Immature natural killer cell (primary cell): ENCODE measurements at regions not wholly inside any gene's neighbourhood (a gene's known extent, or its start where the extent isn't known, plus 50 kb on each side); places are given as distances from the start of the nearest gene placed in this dataset.
"Not testable (repeated sequence)": the region's sequence is repeated elsewhere in the genome, so short reads cannot be mapped to it uniquely, and the experiment has no call there.

Experiments
- DNase-seq, 3 donors: peaks; one replicate each; pipeline ENCODE4 v3.0.0; 2022; ENCODE audit warnings: mixed read lengths in 1 of 3
- H3K27ac Mint-ChIP-seq, 6 donors: one replicate each; pipeline ENCODE4 v1.8.0; 2020; ENCODE audit warnings: mixed read lengths in 6 of 6, mild to moderate bottlenecking in 5 of 6, inconsistent platforms in 4 of 6, moderate library complexity in 3 of 6
- H3K27me3 Mint-ChIP-seq, 3 donors: one replicate each; pipeline ENCODE4 v1.8.0; 2020 to 2021; ENCODE audit warnings: low read depth in 3 of 3, mild to moderate bottlenecking in 3 of 3, mixed read lengths in 3 of 3, moderate library complexity in 3 of 3, inconsistent platforms in 1 of 3
- H3K36me3 Mint-ChIP-seq, 3 donors: one replicate each; pipeline ENCODE4 v1.8.0; 2020; ENCODE audit warnings: mixed read lengths in 3 of 3, inconsistent platforms in 2 of 3, mild to moderate bottlenecking in 2 of 3
- H3K4me1 Mint-ChIP-seq, 2 donors: one replicate each; pipeline ENCODE4 v1.8.0; 2020; ENCODE audit warnings: inconsistent platforms in 2 of 2, mild to moderate bottlenecking in 2 of 2, mixed read lengths in 2 of 2, moderate library complexity in 1 of 2
- H3K4me3 Mint-ChIP-seq, 5 donors: one replicate each; pipeline ENCODE4 v1.8.0; 2020; ENCODE audit warnings: mild to moderate bottlenecking in 5 of 5, mixed read lengths in 5 of 5, inconsistent platforms in 3 of 5, moderate library complexity in 3 of 5
- H3K9me3 Mint-ChIP-seq, 6 donors: one replicate each; pipeline ENCODE4 v1.8.0; 2020; ENCODE audit warnings: mild to moderate bottlenecking in 6 of 6, mixed read lengths in 6 of 6, inconsistent platforms in 4 of 6, moderate library complexity in 3 of 6

GRCh38 chr6:168379579-168379978 is 60.0 kb upstream of the DACT2 start:
- not testable (repeated sequence) for H3K4me1 Mint-ChIP-seq, H3K4me3 Mint-ChIP-seq, H3K27ac Mint-ChIP-seq, H3K36me3 Mint-ChIP-seq, H3K9me3 Mint-ChIP-seq, DNase-seq, H3K27me3 Mint-ChIP-seq

DNA sequence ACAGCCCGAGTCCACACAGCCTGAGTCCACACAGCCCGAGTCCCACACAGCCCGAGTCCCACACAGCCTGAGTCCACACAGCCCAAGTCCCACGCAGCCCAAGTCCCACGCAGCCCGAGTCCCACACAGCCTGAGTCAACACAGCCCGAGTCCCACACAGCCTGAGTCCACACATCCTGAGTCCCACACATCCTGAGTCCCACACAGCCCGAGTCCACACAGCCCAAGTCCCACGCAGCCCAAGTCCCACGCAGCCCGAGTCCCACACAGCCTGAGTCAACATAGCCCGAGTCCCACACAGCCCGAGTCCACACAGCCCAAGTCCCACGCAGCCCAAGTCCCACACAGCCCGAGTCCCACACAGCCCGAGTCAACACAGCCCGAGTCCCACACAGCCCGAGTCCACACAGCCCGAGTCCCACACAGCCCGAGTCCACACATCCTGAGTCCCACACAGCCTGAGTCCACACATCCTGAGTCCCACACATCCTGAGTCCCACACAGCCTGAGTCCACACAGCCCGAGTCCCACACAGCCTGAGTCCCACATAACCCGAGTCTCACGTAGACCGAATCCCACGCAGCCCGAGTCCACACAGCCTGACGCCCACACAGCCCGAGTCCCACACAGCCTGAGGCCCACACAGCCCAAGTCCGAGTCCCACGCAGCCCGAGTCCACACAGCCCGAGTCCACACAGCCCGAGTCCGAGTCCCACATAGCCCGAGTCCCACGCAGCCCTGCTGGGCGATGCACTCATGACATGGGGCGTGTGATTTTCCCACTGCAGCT is 60.6 kb upstream of the SMOC2 start:
- DNase-seq, H3K27me3 Mint-ChIP-seq, H3K36me3 Mint-ChIP-seq, H3K4me1 Mint-ChIP-seq, H3K4me3 Mint-ChIP-seq, H3K9me3 Mint-ChIP-seq: not testable (repeated sequence)
- peak overlapping the region in 2 of 6 donors; percentile 5 to 26 for H3K27ac Mint-ChIP-seq

- peak overlapping the region in 1 of 6 donors; percentile 26 for H3K27ac Mint-ChIP-seq
- no peaks in the 10 kb centered on the region for H3K9me3 Mint-ChIP-seq
- H3K4me1 Mint-ChIP-seq = no peaks in the 10 kb centered on the region
- no peak overlapping the region for H3K4me3 Mint-ChIP-seq
- H3K27me3 Mint-ChIP-seq = peaks cover 0 to 6% (median 4%) of the 10 kb centered on the region in 3 donors
- H3K36me3 Mint-ChIP-seq = no peaks in the 10 kb centered on the region
- no peak for DNase-seq
Measured at GRCh38 chr6:168380956-168381605, 59.9 kb upstream of the SMOC2 start.

- Mint-ChIP-seq H3K36me3 (no peaks in the 10 kb centered on the region), H3K4me3 (no peak overlapping the region), H3K27ac (no peak overlapping the region), H3K27me3 (peaks cover 0 to 6% (median 4%) of the 10 kb centered on the region in 3 donors), H3K4me1 (no peaks in the 10 kb centered on the region), H3K9me3 (no peaks in the 10 kb centered on the region)
- no peak for DNase-seq
Measured at GRCh38 chr6:168381726-168382458, 59.1 kb upstream of the SMOC2 start.

DNA sequence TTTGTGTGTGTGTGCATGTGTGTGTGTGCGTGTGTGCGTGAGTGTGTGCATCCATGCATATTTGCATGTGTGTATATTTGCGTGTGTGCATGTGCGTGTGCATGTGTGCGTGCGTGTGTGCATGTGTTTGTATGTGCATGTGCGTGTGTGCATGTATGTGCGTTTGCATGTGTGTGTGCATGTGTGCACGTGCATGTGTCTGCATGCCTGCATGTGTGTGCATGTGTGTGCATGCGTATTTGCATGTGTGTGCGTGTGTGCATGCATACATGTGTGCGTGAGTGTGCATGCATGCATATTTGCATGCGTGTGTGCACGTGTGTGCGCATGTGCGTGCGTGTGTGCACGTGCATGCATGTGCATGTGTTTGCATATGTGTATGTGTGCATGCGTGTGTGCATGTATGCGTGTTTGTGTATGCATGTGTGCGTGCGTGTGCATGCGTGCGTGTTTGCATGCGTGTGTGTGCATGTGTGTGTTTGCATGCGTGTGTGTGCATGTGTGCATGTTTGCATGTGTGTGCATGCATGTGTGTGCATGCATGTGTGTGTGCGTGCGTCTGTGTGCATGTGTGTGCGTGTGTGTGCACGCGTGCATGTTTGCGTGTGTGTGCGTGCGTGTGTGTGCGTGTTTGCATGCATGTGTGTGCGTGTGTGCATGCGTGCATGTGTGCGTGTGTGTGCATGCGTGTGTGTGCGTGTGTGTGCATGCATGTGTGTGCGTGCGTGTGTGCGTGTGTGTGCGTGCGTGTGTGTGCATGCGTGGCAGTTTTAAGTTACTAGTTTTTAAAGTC is 57.7 kb upstream of the SMOC2 start:
- H3K27ac Mint-ChIP-seq = no peak overlapping the region
- no peak overlapping the region for H3K4me3 Mint-ChIP-seq
- peaks cover 0 to 6% (median 4%) of the 10 kb centered on the region in 3 donors for H3K27me3 Mint-ChIP-seq
- H3K4me1 Mint-ChIP-seq = no peaks in the 10 kb centered on the region
- DNase-seq = no peak
- H3K36me3 Mint-ChIP-seq = no peaks in the 10 kb centered on the region
- no peaks in the 10 kb centered on the region for H3K9me3 Mint-ChIP-seq

- no peaks in the 10 kb centered on the region for H3K36me3 Mint-ChIP-seq
- no peak for DNase-seq
- no peaks in the 10 kb centered on the region for H3K9me3 Mint-ChIP-seq
- H3K4me3 Mint-ChIP-seq = no peak overlapping the region
- H3K27ac Mint-ChIP-seq = no peak overlapping the region
- H3K27me3 Mint-ChIP-seq = peaks cover 0 to 6% (median 4%) of the 10 kb centered on the region in 3 donors
- no peaks in the 10 kb centered on the region for H3K4me1 Mint-ChIP-seq
Measured at GRCh38 chr6:168384045-168385036, 56.6 kb upstream of the SMOC2 start.

GRCh38 chr6:168385037-168385759 is 55.8 kb upstream of the SMOC2 start:
- Mint-ChIP-seq H3K9me3 (peaks cover 0 to 2% (median 0%) of the 10 kb centered on the region in 6 donors), H3K27me3 (peaks cover 0 to 6% (median 4%) of the 10 kb centered on the region in 3 donors), H3K36me3 (no peaks in the 10 kb centered on the region), H3K27ac (no peak overlapping the region), H3K4me3 (no peak overlapping the region), H3K4me1 (no peaks in the 10 kb centered on the region)
- DNase-seq = no peak

GRCh38 chr6:168385858-168386735 is 54.9 kb upstream of the SMOC2 start:
- Mint-ChIP-seq H3K27ac (no peak overlapping the region), H3K36me3 (no peaks in the 10 kb centered on the region), H3K27me3 (peaks cover 0 to 6% (median 4%) of the 10 kb centered on the region in 3 donors), H3K4me1 (no peaks in the 10 kb centered on the region), H3K4me3 (no peak overlapping the region), H3K9me3 (peaks cover 0 to 3% (median 0%) of the 10 kb centered on the region in 6 donors)
- no peak for DNase-seq

- Mint-ChIP-seq H3K27me3 (peaks cover 0 to 6% (median 6%) of the 10 kb centered on the region in 3 donors), H3K36me3 (no peaks in the 10 kb centered on the region), H3K4me1 (no peaks in the 10 kb centered on the region), H3K9me3 (peaks cover 0 to 3% (median 0%) of the 10 kb centered on the region in 6 donors), H3K27ac (no peak overlapping the region), H3K4me3 (no peak overlapping the region)
- no peak for DNase-seq
Measured at GRCh38 chr6:168386973-168387372, 54.0 kb upstream of the SMOC2 start.

DNA sequence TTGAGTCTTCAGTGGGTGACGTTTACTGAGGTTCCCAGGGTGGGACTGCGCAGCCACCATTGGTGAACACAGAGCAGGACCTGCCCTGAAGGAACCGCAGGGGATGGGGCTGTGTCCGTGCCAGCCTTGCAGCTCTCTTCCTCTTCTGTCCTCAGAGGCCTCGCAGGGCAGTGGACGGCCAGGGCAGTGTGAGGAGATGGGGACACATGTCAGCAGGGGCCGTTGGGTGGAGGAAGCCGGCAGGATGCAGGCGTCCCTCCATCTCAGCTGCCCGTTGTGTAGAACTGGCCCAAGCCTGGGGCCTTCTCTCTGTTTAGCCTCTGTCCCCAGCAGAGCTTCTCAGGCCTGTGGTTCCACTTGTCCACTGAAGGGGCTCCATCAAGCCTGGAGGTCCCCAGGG is 53.6 kb upstream of the SMOC2 start:
- no peak for DNase-seq
- H3K27me3 Mint-ChIP-seq = peaks cover 0 to 6% (median 6%) of the 10 kb centered on the region in 3 donors
- no peaks in the 10 kb centered on the region for H3K36me3 Mint-ChIP-seq
- no peak overlapping the region for H3K27ac Mint-ChIP-seq
- H3K4me3 Mint-ChIP-seq = no peak overlapping the region
- peaks cover 0 to 3% (median 0%) of the 10 kb centered on the region in 6 donors for H3K9me3 Mint-ChIP-seq
- H3K4me1 Mint-ChIP-seq = no peaks in the 10 kb centered on the region

DNA sequence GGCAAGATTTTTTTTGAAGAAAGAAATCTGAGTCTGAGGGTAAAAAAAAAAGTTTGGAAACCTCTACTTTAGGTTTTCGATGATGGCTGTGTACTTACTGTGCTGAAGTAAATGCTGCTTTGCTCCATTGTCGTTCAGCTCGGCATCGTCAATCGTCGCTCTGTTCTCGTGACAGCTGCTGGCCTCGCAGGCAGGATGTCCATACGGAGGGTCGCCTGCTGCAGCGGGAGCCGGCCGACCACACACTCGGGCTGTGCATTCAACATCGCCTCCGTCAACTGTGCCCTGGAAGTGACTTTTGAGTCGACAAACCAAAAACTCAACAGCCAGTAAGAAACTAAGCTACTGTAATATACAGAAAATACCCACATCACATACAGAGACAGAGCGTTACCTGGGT is 53.1 kb upstream of the SMOC2 start:
- Mint-ChIP-seq H3K9me3 (peaks cover 0 to 3% (median 0%) of the 10 kb centered on the region in 6 donors), H3K27ac (no peak overlapping the region)

More for the DNA sequence above, 53.1 kb upstream of the SMOC2 start:
- H3K27me3 Mint-ChIP-seq = peaks cover 0 to 6% (median 6%) of the 10 kb centered on the region in 3 donors
- no peak overlapping the region for H3K4me3 Mint-ChIP-seq
- H3K36me3 Mint-ChIP-seq = no peaks in the 10 kb centered on the region
- DNase-seq = no peak
- no peaks in the 10 kb centered on the region for H3K4me1 Mint-ChIP-seq
